ENCODE measurements at regions not wholly inside any gene's neighbourhood (a gene's known extent, or its start where the extent isn't known, plus 50 kb on each side); places are given as distances from the start of the nearest gene placed in this dataset.

DNA sequence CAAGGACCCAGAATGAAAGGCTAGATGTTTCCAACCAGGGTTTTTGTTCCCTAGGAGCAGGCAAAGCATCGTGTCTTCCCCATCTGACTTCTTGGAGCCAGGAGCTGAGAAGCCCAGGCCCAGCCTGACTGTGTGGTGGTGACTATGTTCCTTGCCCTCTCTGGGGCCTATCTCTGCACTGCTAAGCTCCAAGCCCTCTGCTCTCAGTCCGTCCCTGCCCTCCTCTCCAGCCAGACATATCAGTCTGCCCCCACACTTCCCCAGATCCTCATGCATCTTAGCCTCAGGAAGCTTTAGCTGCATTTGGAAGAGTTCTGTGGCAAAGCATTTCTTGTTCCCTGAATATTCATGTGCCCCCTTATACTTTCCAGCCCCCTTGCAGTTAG, 196.6 kb downstream of the CYP26B1 start:
- CTCF ChIA-PET: no interaction called here
- TF ChIP-seq, protein P1, sequence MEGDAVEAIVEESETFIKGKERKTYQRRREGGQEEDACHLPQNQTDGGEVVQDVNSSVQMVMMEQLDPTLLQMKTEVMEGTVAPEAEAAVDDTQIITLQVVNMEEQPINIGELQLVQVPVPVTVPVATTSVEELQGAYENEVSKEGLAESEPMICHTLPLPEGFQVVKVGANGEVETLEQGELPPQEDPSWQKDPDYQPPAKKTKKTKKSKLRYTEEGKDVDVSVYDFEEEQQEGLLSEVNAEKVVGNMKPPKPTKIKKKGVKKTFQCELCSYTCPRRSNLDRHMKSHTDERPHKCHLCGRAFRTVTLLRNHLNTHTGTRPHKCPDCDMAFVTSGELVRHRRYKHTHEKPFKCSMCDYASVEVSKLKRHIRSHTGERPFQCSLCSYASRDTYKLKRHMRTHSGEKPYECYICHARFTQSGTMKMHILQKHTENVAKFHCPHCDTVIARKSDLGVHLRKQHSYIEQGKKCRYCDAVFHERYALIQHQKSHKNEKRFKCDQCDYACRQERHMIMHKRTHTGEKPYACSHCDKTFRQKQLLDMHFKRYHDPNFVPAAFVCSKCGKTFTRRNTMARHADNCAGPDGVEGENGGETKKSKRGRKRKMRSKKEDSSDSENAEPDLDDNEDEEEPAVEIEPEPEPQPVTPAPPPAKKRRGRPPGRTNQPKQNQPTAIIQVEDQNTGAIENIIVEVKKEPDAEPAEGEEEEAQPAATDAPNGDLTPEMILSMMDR (IDR thresholded peaks at IDR 0.05): no peak
- POLR2A ChIA-PET: no interaction called here
- Mint-ChIP-seq H3K9me3 (no peaks in the 10 kb centered on the region), H3K27ac (no peak overlapping the region), H3K27me3 (peaks cover 2% of the 10 kb centered on the region), H3K4me3 (no peak overlapping the region), H3K36me3 (ENCODE audit: low read depth) (no peaks in the 10 kb centered on the region), H3K4me1 (no peaks in the 10 kb centered on the region)
- ATAC-seq (ENCODE audit: low read depth): no peak
- DNase-seq: no peak
- intact Hi-C loops (cut with micrococcal nuclease): no loop called here

DNA sequence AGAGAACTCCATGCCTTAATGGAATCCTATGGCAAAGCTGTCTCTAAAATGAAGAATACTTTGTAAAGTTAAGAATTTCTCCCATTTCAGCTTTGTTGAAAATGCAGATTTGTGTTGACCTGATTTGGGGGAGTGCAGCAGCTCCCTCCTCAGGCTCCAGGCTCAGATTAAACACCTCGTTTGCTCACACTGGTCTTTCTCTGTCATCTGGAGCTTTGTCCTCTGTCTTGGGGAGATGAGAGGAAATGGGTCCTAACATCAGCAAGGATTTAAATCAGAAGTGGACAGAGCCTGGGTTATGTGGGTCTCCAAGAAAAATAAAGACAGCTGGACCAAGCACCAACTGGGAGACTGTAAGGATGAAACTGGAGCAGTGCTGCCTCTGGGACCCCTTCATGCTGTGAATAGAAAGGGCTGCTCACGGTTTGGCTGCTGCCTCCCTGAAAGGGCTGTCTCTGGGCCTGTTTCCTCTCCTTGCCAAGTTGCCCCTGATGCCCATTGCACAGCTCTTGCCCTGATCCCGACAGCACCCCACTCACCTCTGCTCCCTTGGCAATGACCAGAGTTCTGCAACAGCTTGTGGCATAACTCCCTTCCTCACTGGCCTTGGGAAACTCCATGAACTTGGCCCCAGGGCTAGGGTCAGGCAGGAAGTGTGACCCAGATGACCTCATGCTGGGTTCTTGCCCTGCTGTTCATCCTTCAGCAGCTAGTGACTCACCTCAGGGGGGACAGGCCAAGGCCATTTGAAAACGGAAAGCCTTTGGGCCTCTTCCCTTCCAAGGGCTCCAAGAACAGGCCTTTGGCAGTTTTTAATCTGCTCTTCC, 197.2 kb downstream of the CYP26B1 start:
- ATAC-seq (ENCODE audit: low read depth) (no peak), DNase-seq (no peak)
- Mint-ChIP-seq H3K27me3 (peaks cover 2% of the 10 kb centered on the region), H3K9me3 (no peaks in the 10 kb centered on the region), H3K4me3 (no peak overlapping the region), H3K27ac (no peak overlapping the region), H3K36me3 (ENCODE audit: low read depth) (no peaks in the 10 kb centered on the region), H3K4me1 (no peaks in the 10 kb centered on the region)
- CTCF ChIA-PET: no interaction called here
- intact Hi-C loops (cut with micrococcal nuclease): no loop called here
- POLR2A ChIA-PET: no interaction called here
- TF ChIP-seq, protein P1 (IDR thresholded peaks at IDR 0.05): no peak

DNA sequence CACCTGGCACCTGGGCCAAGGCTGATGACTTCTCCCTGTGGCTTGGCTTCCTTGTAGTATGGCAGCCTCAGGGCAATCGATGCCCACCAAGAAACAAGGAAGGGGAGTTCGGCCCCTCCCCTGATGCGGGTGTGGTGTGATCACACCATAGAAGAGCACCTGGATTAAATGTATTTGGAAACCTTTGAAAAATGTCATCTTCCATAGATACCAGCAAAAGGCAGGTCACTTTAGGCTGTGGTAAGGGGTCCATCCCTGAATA, 198.2 kb downstream of the CYP26B1 start:
- Mint-ChIP-seq H3K9me3 (no peaks in the 10 kb centered on the region), H3K4me1 (no peaks in the 10 kb centered on the region), H3K36me3 (ENCODE audit: low read depth) (no peaks in the 10 kb centered on the region), H3K27me3 (peaks cover 2% of the 10 kb centered on the region), H3K4me3 (no peak overlapping the region), H3K27ac (no peak overlapping the region)
- ATAC-seq (ENCODE audit: low read depth) (no peak), DNase-seq (no peak)
- CTCF ChIA-PET: no interaction called here
- POLR2A ChIA-PET: no interaction called here
- TF ChIP-seq, protein P1 (IDR thresholded peaks at IDR 0.05): no peak
- intact Hi-C loops (cut with micrococcal nuclease): no loop called here

DNA sequence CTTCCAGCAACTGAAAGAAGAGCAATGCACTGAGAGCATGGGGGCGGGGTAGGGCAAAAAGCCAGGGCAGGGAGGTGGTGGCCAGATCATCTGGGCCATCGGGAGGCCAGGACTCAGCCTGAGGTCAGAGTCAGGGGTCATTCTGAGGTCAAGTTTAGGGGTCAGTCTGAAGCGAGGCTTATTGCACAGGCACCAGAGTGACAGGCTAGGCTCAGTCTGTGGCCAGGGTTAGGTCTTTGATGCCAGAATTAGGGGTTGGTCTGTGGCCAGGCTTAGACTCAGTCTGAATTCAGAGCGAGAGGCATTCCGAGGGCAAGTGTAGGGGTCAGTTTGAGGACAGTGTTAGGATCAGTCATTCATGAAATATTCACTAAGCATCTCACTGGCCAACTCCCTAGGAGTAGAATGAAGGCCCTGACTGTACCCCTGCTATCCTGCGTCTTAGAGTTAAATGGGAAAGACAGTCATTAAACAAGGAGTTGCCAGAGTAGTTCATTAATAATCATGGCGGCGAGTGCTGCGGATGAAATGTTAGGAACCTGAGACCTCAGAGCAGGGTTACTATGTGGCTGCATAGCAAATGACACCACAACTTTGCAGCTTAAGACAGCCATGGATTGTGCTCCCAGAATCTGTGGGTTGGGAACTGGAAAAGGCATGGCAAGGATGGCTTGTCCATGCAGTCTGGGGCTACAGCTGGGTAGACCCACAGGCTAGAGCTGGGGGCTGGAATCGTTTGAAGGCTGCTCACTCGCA, 198.7 kb downstream of the CYP26B1 start:
- H3K4me3 Mint-ChIP-seq: no peak overlapping the region
- no peaks in the 10 kb centered on the region for H3K4me1 Mint-ChIP-seq
- TF ChIP-seq, protein P1 (IDR thresholded peaks at IDR 0.05): no peak
- intact Hi-C loops (cut with micrococcal nuclease): no loop called here
- DNase-seq (no peak), ATAC-seq (ENCODE audit: low read depth) (no peak)
- ChIA-PET CTCF (no interaction called here), POLR2A (no interaction called here)
- H3K27ac Mint-ChIP-seq: no peak overlapping the region
- H3K36me3 Mint-ChIP-seq (ENCODE audit: low read depth): no peaks in the 10 kb centered on the region
- no peaks in the 10 kb centered on the region for H3K9me3 Mint-ChIP-seq
- H3K27me3 Mint-ChIP-seq: peaks cover 2% of the 10 kb centered on the region

DNA sequence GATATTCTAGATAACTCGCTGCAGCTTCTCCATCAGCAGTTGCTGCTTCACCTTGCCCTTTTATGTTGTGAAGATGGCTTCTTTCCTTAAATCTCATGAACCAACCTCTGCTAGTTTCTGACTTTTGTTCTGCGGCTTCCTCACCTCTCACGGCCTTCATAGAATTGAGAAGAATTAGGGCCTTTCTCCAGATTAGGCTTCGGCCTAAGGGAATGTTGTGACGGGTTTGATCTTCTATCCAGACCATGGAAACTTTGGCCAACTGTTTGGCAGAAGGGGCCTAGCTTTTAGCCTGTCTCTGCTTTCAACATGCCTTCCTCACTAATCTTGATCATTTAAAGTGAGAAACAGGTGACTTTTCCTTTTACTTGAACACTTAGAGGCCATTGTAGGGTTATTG, 199.9 kb downstream of the CYP26B1 start:
- Mint-ChIP-seq H3K36me3 (ENCODE audit: low read depth) (no peaks in the 10 kb centered on the region), H3K27me3 (no peaks in the 10 kb centered on the region), H3K27ac (no peak overlapping the region), H3K9me3 (no peaks in the 10 kb centered on the region), H3K4me1 (no peaks in the 10 kb centered on the region), H3K4me3 (no peak overlapping the region)
- TF ChIP-seq, protein P1 (IDR thresholded peaks at IDR 0.05): no peak
- intact Hi-C loops (cut with micrococcal nuclease): no loop called here
- DNase-seq (no peak), ATAC-seq (ENCODE audit: low read depth) (no peak)
- CTCF ChIA-PET: no interaction called here
- POLR2A ChIA-PET: no interaction called here

All from activated B cell treated with CpG ODN at 0.5 μM for 24 hours (primary cell).